ENCODE measurements at regions not wholly inside any gene's neighbourhood (a gene's known extent, or its start where the extent isn't known, plus 50 kb on each side); places are given as distances from the start of the nearest gene placed in this dataset.

DNA sequence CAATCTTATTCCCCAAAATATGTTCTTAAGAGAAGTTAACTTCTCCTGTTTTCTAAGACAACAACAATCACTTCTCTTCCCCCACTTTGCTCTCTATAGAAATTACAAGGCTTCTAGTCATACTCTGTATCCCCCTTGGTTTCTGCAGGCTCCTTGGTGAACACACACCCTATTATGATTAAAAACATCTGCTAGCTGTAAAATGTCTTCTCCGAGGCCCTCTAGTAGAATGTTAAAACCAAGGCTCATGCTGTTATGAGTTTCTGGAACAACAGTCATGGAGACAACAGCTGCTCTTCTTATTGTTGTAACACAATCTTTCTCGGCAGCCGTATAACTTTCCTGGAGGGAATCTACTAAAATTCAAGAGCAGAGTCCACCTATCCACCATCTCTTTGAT, 397.5 kb upstream of the CCDC196 start:
- TF ChIP-seq EZH2 (IDR thresholded peaks at IDR 0.05; ENCODE audit: low read length, missing control alignments) (no peak), CTCF (conservative IDR thresholded peaks at IDR 0.05 in 1 of 2, IDR thresholded peaks at IDR 0.05 in 1 of 2; ENCODE audit: low read depth in 1 of 2, low read length in 2 of 2) (no peak)

All from fibroblast of lung (primary cell).